ENCODE measurements at regions not wholly inside any gene's neighbourhood (a gene's known extent, or its start where the extent isn't known, plus 50 kb on each side); places are given as distances from the start of the nearest gene placed in this dataset.

GRCh38 chr4:32400870-32401269 lies 1680.7 kb downstream of the PCDH7 start:
- no peak for FAIRE-seq
- TF ChIP-seq POLR2A (IDR thresholded peaks at IDR 0.05; ENCODE audit: low read depth, low read length) = no peak
- no peak for DNase-seq (ENCODE audit: insufficient read length, low spot score)

GRCh38 chr4:32417113-32417704 lies 1697.0 kb downstream of the PCDH7 start:
- FAIRE-seq = no peak
- DNase-seq (ENCODE audit: insufficient read length, low spot score) = no peak
- TF ChIP-seq POLR2A (IDR thresholded peaks at IDR 0.05; ENCODE audit: low read depth, low read length) = no peak

- FAIRE-seq = no peak
- no peak for TF ChIP-seq POLR2A (IDR thresholded peaks at IDR 0.05; ENCODE audit: low read depth, low read length)
- DNase-seq (ENCODE audit: insufficient read length, low spot score) = no peak
These were observed 1703.1 kb downstream of the PCDH7 start for GRCh38 chr4:32423267-32423666.

GRCh38 chr4:32425243-32425642 lies 1705.1 kb downstream of the PCDH7 start:
- no peak for DNase-seq (ENCODE audit: insufficient read length, low spot score)
- no peak for FAIRE-seq
- TF ChIP-seq POLR2A (IDR thresholded peaks at IDR 0.05; ENCODE audit: low read depth, low read length) = no peak

GRCh38 chr4:32427566-32427965 lies 1707.4 kb downstream of the PCDH7 start:
- DNase-seq (ENCODE audit: insufficient read length, low spot score) (no peak), FAIRE-seq (no peak)
- TF ChIP-seq POLR2A (IDR thresholded peaks at IDR 0.05; ENCODE audit: low read depth, low read length) = no peak

GRCh38 chr4:32429151-32429550 lies 1709.0 kb downstream of the PCDH7 start:
- DNase-seq (ENCODE audit: insufficient read length, low spot score) = no peak
- TF ChIP-seq POLR2A (IDR thresholded peaks at IDR 0.05; ENCODE audit: low read depth, low read length) = no peak
- FAIRE-seq = no peak

GRCh38 chr4:32435308-32435707 lies 1715.1 kb downstream of the PCDH7 start:
- no peak for FAIRE-seq

GRCh38 chr4:32436816-32437215 lies 1716.6 kb downstream of the PCDH7 start:
- TF ChIP-seq POLR2A (IDR thresholded peaks at IDR 0.05; ENCODE audit: low read depth, low read length) = no peak
- no peak for FAIRE-seq
- DNase-seq (ENCODE audit: insufficient read length, low spot score) = no peak

More at GRCh38 chr4:32435308-32435707, 1715.1 kb downstream of the PCDH7 start:
- TF ChIP-seq POLR2A (IDR thresholded peaks at IDR 0.05; ENCODE audit: low read depth, low read length) = no peak
- DNase-seq (ENCODE audit: insufficient read length, low spot score) = no peak

GRCh38 chr4:32440391-32440790 lies 1720.2 kb downstream of the PCDH7 start:
- FAIRE-seq (no peak), DNase-seq (ENCODE audit: insufficient read length, low spot score) (no peak)
- TF ChIP-seq POLR2A (IDR thresholded peaks at IDR 0.05; ENCODE audit: low read depth, low read length) = no peak

GRCh38 chr4:32454482-32454881 lies 1734.3 kb downstream of the PCDH7 start:
- FAIRE-seq = no peak
- TF ChIP-seq POLR2A (IDR thresholded peaks at IDR 0.05; ENCODE audit: low read depth, low read length) = no peak
- no peak for DNase-seq (ENCODE audit: insufficient read length, low spot score)

- FAIRE-seq = no peak
- no peak for DNase-seq (ENCODE audit: insufficient read length, low spot score)
- TF ChIP-seq POLR2A (IDR thresholded peaks at IDR 0.05; ENCODE audit: low read depth, low read length) = no peak
These were observed 1735.1 kb downstream of the PCDH7 start for GRCh38 chr4:32455231-32455630.

- no peak for DNase-seq (ENCODE audit: insufficient read length, low spot score)
- TF ChIP-seq POLR2A (IDR thresholded peaks at IDR 0.05; ENCODE audit: low read depth, low read length) = no peak
- FAIRE-seq = no peak
These were observed 1740.8 kb downstream of the PCDH7 start for GRCh38 chr4:32460972-32461371.

GRCh38 chr4:32462944-32463343 lies 1742.8 kb downstream of the PCDH7 start:
- TF ChIP-seq POLR2A (IDR thresholded peaks at IDR 0.05; ENCODE audit: low read depth, low read length) = no peak
- FAIRE-seq (no peak), DNase-seq (ENCODE audit: insufficient read length, low spot score) (no peak)

GRCh38 chr4:32470087-32470585 lies 1750.0 kb downstream of the PCDH7 start:
- DNase-seq (ENCODE audit: insufficient read length, low spot score) (no peak), FAIRE-seq (no peak)
- no peak for TF ChIP-seq POLR2A (IDR thresholded peaks at IDR 0.05; ENCODE audit: low read depth, low read length)

GRCh38 chr4:32472918-32473317 lies 1752.7 kb downstream of the PCDH7 start:
- DNase-seq (ENCODE audit: insufficient read length, low spot score) (no peak), FAIRE-seq (no peak)
- no peak for TF ChIP-seq POLR2A (IDR thresholded peaks at IDR 0.05; ENCODE audit: low read depth, low read length)

- FAIRE-seq = no peak
- no peak for DNase-seq (ENCODE audit: insufficient read length, low spot score)
- TF ChIP-seq POLR2A (IDR thresholded peaks at IDR 0.05; ENCODE audit: low read depth, low read length) = no peak
These were observed 1755.5 kb downstream of the PCDH7 start for GRCh38 chr4:32475710-32476109.

Measured in H54 (cell line).